OCI-LY1 (cell line): ENCODE measurements at regions not wholly inside any gene's neighbourhood (a gene's known extent, or its start where the extent isn't known, plus 50 kb on each side); places are given as distances from the start of the nearest gene placed in this dataset.

ENCODE experiments used
- H2AFZ ChIP-seq: fragments of 200-600 bp; sonication (generic), shearing (Covaris generic); 2 replicates; pipeline ENCODE4 v1.6.0; 2014; ENCODE audit warnings: antibody characterized with exemption, mild to moderate bottlenecking, low read length
- H3F3A ChIP-seq: fragments of 200-600 bp; sonication (generic), shearing (Covaris generic); 2 replicates; pipeline ENCODE4 v1.6.0; 2014; ENCODE audit warnings: mild to moderate bottlenecking, antibody characterized with exemption, low read length, moderate library complexity; ENCODE audit not compliant: insufficient read depth
- H3K27ac ChIP-seq: fragments of 200-600 bp; sonication (generic); 2 replicates; pipeline ENCODE4 v1.5.1; 2014; ENCODE audit warnings: low read length, mixed run types, mild to moderate bottlenecking, low read depth; ENCODE audit not compliant: poor library complexity, severe bottlenecking
- H3K27me3 ChIP-seq: fragments of 200-600 bp; sonication (generic); 2 replicates; pipeline ENCODE4 v1.6.0; 2014; ENCODE audit warnings: antibody characterized with exemption, mild to moderate bottlenecking, low read length, moderate library complexity; ENCODE audit not compliant: insufficient read depth
- H3K36me3 ChIP-seq: fragments of 200-600 bp; sonication (generic); 2 replicates; pipeline ENCODE4 v1.6.1; 2014; ENCODE audit warnings: mild to moderate bottlenecking, antibody characterized with exemption, low read length, moderate library complexity, mixed read lengths; ENCODE audit not compliant: insufficient read depth
- H3K4me1 ChIP-seq: fragments of 200-600 bp; sonication (generic); 2 replicates; pipeline ENCODE4 v1.5.1; 2014; ENCODE audit warnings: mild to moderate bottlenecking, low read length, moderate library complexity; ENCODE audit not compliant: insufficient read depth, severe bottlenecking
- H3K4me2 ChIP-seq: fragments of 200-600 bp; sonication (generic), shearing (Covaris generic); 2 replicates; pipeline ENCODE4 v1.6.1; 2014; ENCODE audit warnings: low read length
- H3K4me3 ChIP-seq: fragments of 200-600 bp; sonication (generic); 2 replicates; pipeline ENCODE4 v1.5.1; 2014; ENCODE audit warnings: low read length, low read depth, mild to moderate bottlenecking, mixed read lengths; ENCODE audit not compliant: poor library complexity, severe bottlenecking
- H3K79me2 ChIP-seq: fragments of 200-600 bp; shearing (Covaris generic); 2 replicates; pipeline ENCODE4 v1.6.1; 2016; ENCODE audit warnings: mixed run types, low read length, mixed read lengths; ENCODE audit not compliant: insufficient read depth
- H3K9ac ChIP-seq: fragments of 200-600 bp; sonication (generic), shearing (Covaris generic); 2 replicates; pipeline ENCODE4 v1.6.1; 2014; ENCODE audit warnings: mild to moderate bottlenecking, low read length, mixed read lengths
- H3K9me2 ChIP-seq: fragments of 200-600 bp; sonication (generic), shearing (Covaris generic); 2 replicates; pipeline ENCODE4 v1.6.1; 2014; ENCODE audit warnings: low read depth, mild to moderate bottlenecking, low read length, mixed read lengths
- H3K9me3 ChIP-seq: fragments of 200-600 bp; shearing (Covaris generic); 2 replicates; pipeline ENCODE4 v1.6.1; 2014; ENCODE audit warnings: low read length, mixed read lengths
- H4K20me1 ChIP-seq: fragments of 200-600 bp; sonication (generic), shearing (Covaris generic); 2 replicates; pipeline ENCODE4 v1.6.0; 2016; ENCODE audit warnings: mild to moderate bottlenecking, low read length; ENCODE audit not compliant: insufficient read depth
- CTCF ChIP-seq: fragments of 200-600 bp; sonication (generic), shearing (Covaris generic); IDR thresholded peaks from 2 replicates; pipeline ENCODE4 v1.5.1; 2017; ENCODE audit warnings: mild to moderate bottlenecking, antibody characterized with exemption, low read length, moderate library complexity, mixed read lengths
- EZH2 ChIP-seq: fragments of 200-600 bp; sonication (generic), shearing (Covaris generic); IDR thresholded peaks from 2 replicates; pipeline ENCODE4 v1.8.0; 2017; ENCODE audit warnings: borderline replicate concordance, mixed run types, mild to moderate bottlenecking, antibody characterized with exemption, low read length, moderate library complexity, mixed read lengths

- H3K27me3 ChIP-seq: no peaks in the 10 kb centered on the region
- H3K4me3 ChIP-seq: no peak overlapping the region
- no peak overlapping the region for H3K4me2 ChIP-seq
- H2AFZ ChIP-seq: no peak overlapping the region
- H3K9me3 ChIP-seq: no peaks in the 10 kb centered on the region
- TF ChIP-seq CTCF: no peak
- TF ChIP-seq EZH2: no peak
- H3K27ac ChIP-seq: no peak overlapping the region
- H4K20me1 ChIP-seq: no peaks in the 10 kb centered on the region
- no peaks in the 10 kb centered on the region for H3K9me2 ChIP-seq
- H3K9ac ChIP-seq: no peak overlapping the region
- no peaks in the 10 kb centered on the region for H3K4me1 ChIP-seq
- no peaks in the 10 kb centered on the region for H3K36me3 ChIP-seq
- H3F3A ChIP-seq: no peaks in the 10 kb centered on the region
- no peaks in the 10 kb centered on the region for H3K79me2 ChIP-seq
These were observed 500.2 kb downstream of the FBXO15 start for GRCh38 chr18:73647391-73647790.

GRCh38 chr18:73646772-73647171 is 500.9 kb downstream of the FBXO15 start:
- H3K36me3 ChIP-seq: no peaks in the 10 kb centered on the region
- no peaks in the 10 kb centered on the region for H3K9me3 ChIP-seq
- H2AFZ ChIP-seq: no peak overlapping the region
- no peak overlapping the region for H3K4me3 ChIP-seq
- H3K27me3 ChIP-seq: no peaks in the 10 kb centered on the region
- H3K4me2 ChIP-seq: no peak overlapping the region
- no peaks in the 10 kb centered on the region for H3F3A ChIP-seq
- no peak overlapping the region for H3K27ac ChIP-seq
- H3K79me2 ChIP-seq: no peaks in the 10 kb centered on the region
- no peaks in the 10 kb centered on the region for H4K20me1 ChIP-seq
- no peak overlapping the region for H3K9ac ChIP-seq
- no peaks in the 10 kb centered on the region for H3K4me1 ChIP-seq
- no peak for TF ChIP-seq EZH2
- TF ChIP-seq CTCF: no peak
- no peaks in the 10 kb centered on the region for H3K9me2 ChIP-seq

- H3K27me3 ChIP-seq: no peaks in the 10 kb centered on the region
- H3K27ac ChIP-seq: no peak overlapping the region
- TF ChIP-seq CTCF (no peak), EZH2 (no peak)
- H3K9ac ChIP-seq: no peak overlapping the region
- H3K36me3 ChIP-seq: no peaks in the 10 kb centered on the region
- no peak overlapping the region for H3K4me2 ChIP-seq
- no peaks in the 10 kb centered on the region for H3K9me2 ChIP-seq
- no peaks in the 10 kb centered on the region for H3F3A ChIP-seq
- H4K20me1 ChIP-seq: no peaks in the 10 kb centered on the region
- no peaks in the 10 kb centered on the region for H3K9me3 ChIP-seq
- H3K79me2 ChIP-seq: no peaks in the 10 kb centered on the region
- H3K4me1 ChIP-seq: no peaks in the 10 kb centered on the region
- H2AFZ ChIP-seq: no peak overlapping the region
- no peak overlapping the region for H3K4me3 ChIP-seq
These were observed 501.4 kb downstream of the FBXO15 start for GRCh38 chr18:73646196-73646595.
